Right lobe of liver (tissue), 4 donors: ENCODE measurements at regions not wholly inside any gene's neighbourhood (a gene's known extent, or its start where the extent isn't known, plus 50 kb on each side); places are given as distances from the start of the nearest gene placed in this dataset.

Experiments
- CTCF ChIP-seq, 4 donors: fragments of 200-600 bp in 3 of 4; fragments of 450-650 bp in 1 of 4; IDR thresholded peaks; one replicate each; pipeline versions ENCODE4 v1.5.1 to v1.8.0; 2016 to 2022; ENCODE audit warnings: antibody characterized with exemption in 4 of 4, mild to moderate bottlenecking in 2 of 4
- POLR2A ChIP-seq: fragments of 450-650 bp; IDR thresholded peaks from one replicate; pipeline ENCODE4 v1.6.1; 2017; ENCODE audit warnings: antibody characterized with exemption, mild to moderate bottlenecking
- donor health status: DM: no; HTN: no; CAD: no.
- donor health status: DM: no; HTN: no; CAD: no.
- donor health status: DM: no; HTN: yes; CAD: no.

GRCh38 chr14:61609191-61609843 lies 86.0 kb upstream of the HIF1A start:
- TF ChIP-seq CTCF (IDR thresholded peaks at IDR 0.05) (no peak), POLR2A (no peak)
